H1 (cell line): ENCODE measurements at regions not wholly inside any gene's neighbourhood (a gene's known extent, or its start where the extent isn't known, plus 50 kb on each side); places are given as distances from the start of the nearest gene placed in this dataset.

Experiments used
- CTCF ChIA-PET: fragments of 300-600 bp; sonication (Branson Sonifier 250); formaldehyde crosslinking; loops from one replicate; lab custom pipeline; 2021; ENCODE audit not compliant: partially characterized antibody; lab: Charles Lee
- POLR2A ChIA-PET: fragments of 300-600 bp; sonication (Branson Sonifier 250); formaldehyde crosslinking; loops from one replicate; lab custom pipeline; 2021; ENCODE audit warnings: inconsistent platforms; ENCODE audit not compliant: partially characterized antibody; lab: Charles Lee
- DNase-seq, 2 experiments: peaks; one replicate each; pipeline versions ENCODE4 v3.0.0 to v3.0.0-alpha.2; 2010 to 2022; ENCODE audit warnings: low spot score in 2 of 2, low read depth in 1 of 2, mixed read lengths in 1 of 2
- FAIRE-seq: peaks from 2 replicates; lab custom pipeline; 2011; peaks lifted over from hg19 to GRCh38; lab: Jason Lieb, UNC
- H2AFZ ChIP-seq: 2 replicates; pipeline ENCODE4 v1.8.1; 2012; ENCODE audit warnings: low read length, inconsistent platforms
- H2AK5ac ChIP-seq: 2 replicates; pipeline ENCODE4 v1.6.1; 2013; ENCODE audit warnings: low read depth, low read length
- H2BK120ac ChIP-seq: replicated peaks from 2 replicates; pipeline ENCODE3; 2013; ENCODE audit warnings: low read depth, low read length, inconsistent platforms
- H2BK12ac ChIP-seq: 2 replicates; pipeline ENCODE4 v1.6.1; 2013; ENCODE audit warnings: low read depth, low read length
- H2BK15ac ChIP-seq: 2 replicates; pipeline ENCODE4 v1.6.1; 2013; ENCODE audit warnings: low read length
- H2BK20ac ChIP-seq: 2 replicates; pipeline ENCODE4 v1.6.1; 2013; ENCODE audit warnings: low read length
- H2BK5ac ChIP-seq: 2 replicates; pipeline ENCODE4 v1.6.1; 2013; ENCODE audit warnings: low read depth, low read length
- H3K14ac ChIP-seq: 2 replicates; pipeline ENCODE4 v1.6.1; 2013; ENCODE audit warnings: inconsistent platforms; ENCODE audit not compliant: insufficient read length
- H3K18ac ChIP-seq: 2 replicates; pipeline ENCODE4 v1.6.1; 2013; ENCODE audit warnings: low read length; ENCODE audit errors: extremely low read depth
- H3K23ac ChIP-seq: 2 replicates; pipeline ENCODE4 v1.6.1; 2013; ENCODE audit warnings: inconsistent platforms; ENCODE audit not compliant: insufficient read length
- H3K23me2 ChIP-seq: 2 replicates; pipeline ENCODE4 v1.6.1; 2013; ENCODE audit warnings: low read depth, low read length
- H3K27ac ChIP-seq: 2 replicates; pipeline ENCODE4 v1.6.1; 2011; ENCODE audit warnings: low read depth, low read length, inconsistent platforms
- H3K27me3 ChIP-seq, 4 experiments: replicated peaks in 1 of 4; 1 replicate in 1 of 4; 2 replicates in 3 of 4; pipeline versions ENCODE4 v1.6.1 to v1.8.1; 2011 to 2013; ENCODE audit warnings: low read length in 3 of 4, mild to moderate bottlenecking in 3 of 4, inconsistent platforms in 2 of 4, mixed read lengths in 2 of 4, moderate library complexity in 1 of 4; ENCODE audit not compliant: control insufficient read depth in 3 of 4, insufficient read depth in 3 of 4; ENCODE audit errors: extremely low read depth in 1 of 4
- H3K36me3 ChIP-seq, 4 experiments: 2 replicates each; pipeline versions ENCODE4 v1.6.1 to v1.8.1; 2011 to 2013; ENCODE audit warnings: mild to moderate bottlenecking in 4 of 4, low read length in 3 of 4, moderate library complexity in 2 of 4, control low read depth in 1 of 4, inconsistent platforms in 1 of 4; ENCODE audit not compliant: insufficient read depth in 4 of 4, control insufficient read depth in 2 of 4
- H3K4ac ChIP-seq: replicated peaks from 2 replicates; pipeline ENCODE3; 2013; ENCODE audit warnings: low read length, low read depth, mixed read lengths, inconsistent platforms; ENCODE audit not compliant: insufficient read length
- H3K4me1 ChIP-seq, 4 experiments: replicated peaks in 1 of 4; 1 replicate in 1 of 4; 2 replicates in 3 of 4; pipeline versions ENCODE4 v1.6.1 to v1.8.1; 2011 to 2013; ENCODE audit warnings: low read length in 3 of 4, inconsistent platforms in 2 of 4, mixed read lengths in 1 of 4; ENCODE audit not compliant: insufficient read depth in 4 of 4, control insufficient read depth in 3 of 4
- H3K4me2 ChIP-seq, 2 experiments: 2 replicates each; pipeline versions ENCODE4 v1.6.1 to v1.8.1; 2011 to 2013; ENCODE audit warnings: low read depth in 2 of 2, low read length in 2 of 2, control low read depth in 1 of 2, inconsistent platforms in 1 of 2, mild to moderate bottlenecking in 1 of 2; ENCODE audit not compliant: insufficient read depth in 1 of 2
- H3K4me3 ChIP-seq, 4 experiments: fragments of 200-600, 300-600 bp in 1 of 4; sonication (generic), shearing (Covaris generic), sonication (Bioruptor Twin) in 1 of 4; 2 replicates each; pipeline versions ENCODE4 v1.5.1 to v1.8.1; 2011 to 2016; ENCODE audit warnings: low read length in 4 of 4, low read depth in 3 of 4, control low read depth in 2 of 4, inconsistent platforms in 2 of 4, mild to moderate bottlenecking in 2 of 4, mixed read lengths in 1 of 4, moderate library complexity in 1 of 4; ENCODE audit not compliant: insufficient read depth in 2 of 4; ENCODE audit errors: extremely low read depth in 1 of 4
- H3K56ac ChIP-seq: replicated peaks from 2 replicates; pipeline ENCODE3; 2013; ENCODE audit warnings: low read depth, mild to moderate bottlenecking, mixed read lengths, low read length, inconsistent platforms; ENCODE audit not compliant: insufficient read length
- H3K79me1 ChIP-seq: 2 replicates; pipeline ENCODE4 v1.6.1; 2013; ENCODE audit warnings: low read depth, low read length, control low read depth
- H3K79me2 ChIP-seq, 2 experiments: 2 replicates each; pipeline versions ENCODE4 v1.6.1 to v1.8.1; 2012 to 2013; ENCODE audit warnings: low read length in 2 of 2, mild to moderate bottlenecking in 2 of 2, inconsistent platforms in 1 of 2; ENCODE audit not compliant: insufficient read depth in 2 of 2, control insufficient read depth in 1 of 2
- H3K9ac ChIP-seq, 4 experiments: replicated peaks in 1 of 4; 1 replicate in 1 of 4; 2 replicates in 3 of 4; pipeline versions ENCODE4 v1.6.1 to v1.8.1; 2011 to 2013; ENCODE audit warnings: low read depth in 3 of 4, low read length in 3 of 4, control low read depth in 2 of 4, mild to moderate bottlenecking in 2 of 4, moderate library complexity in 2 of 4, inconsistent platforms in 1 of 4; ENCODE audit errors: extremely low read depth in 1 of 4
- H3K9me3 ChIP-seq, 2 experiments: 2 replicates each; pipeline versions ENCODE4 v1.6.1 to v1.8.1; 2012 to 2013; ENCODE audit warnings: mild to moderate bottlenecking in 2 of 2, moderate library complexity in 2 of 2, control low read depth in 1 of 2, inconsistent platforms in 1 of 2, low read depth in 1 of 2, low read length in 1 of 2, mixed read lengths in 1 of 2; ENCODE audit not compliant: insufficient read depth in 2 of 2
- H4K20me1 ChIP-seq, 2 experiments: replicated peaks in 1 of 2; 2 replicates each; pipeline versions ENCODE3 to v1.8.1; 2011 to 2013; ENCODE audit warnings: inconsistent platforms in 2 of 2, low read length in 2 of 2, mild to moderate bottlenecking in 1 of 2; ENCODE audit not compliant: insufficient read depth in 2 of 2, control insufficient read depth in 1 of 2
- H4K5ac ChIP-seq: 2 replicates; pipeline ENCODE4 v1.6.1; 2013; ENCODE audit warnings: low read length, low read depth, mixed read lengths, inconsistent platforms; ENCODE audit not compliant: insufficient read length
- H4K8ac ChIP-seq: 2 replicates; pipeline ENCODE4 v1.8.0; 2013; ENCODE audit warnings: mild to moderate bottlenecking, moderate library complexity, low read length, inconsistent platforms; ENCODE audit not compliant: insufficient read depth; ENCODE audit errors: extremely low read depth
- H4K91ac ChIP-seq: replicated peaks from 2 replicates; pipeline ENCODE3; 2013; ENCODE audit warnings: low read length, mixed read lengths, inconsistent platforms; ENCODE audit not compliant: insufficient read length
- BCL11A ChIP-seq, 2 experiments: IDR thresholded peaks; one replicate each; pipeline ENCODE4 v1.6.1; 2011; ENCODE audit warnings: low read depth in 2 of 2, low read length in 2 of 2, mild to moderate bottlenecking in 2 of 2
- FOSL1 ChIP-seq: IDR thresholded peaks from 2 replicates; pipeline ENCODE4 v1.6.1; 2011; ENCODE audit warnings: mild to moderate bottlenecking, low read depth, low read length, moderate library complexity; ENCODE audit not compliant: insufficient read depth
- HDAC6 ChIP-seq: IDR thresholded peaks from one replicate; pipeline ENCODE4 v1.7.1; 2012; ENCODE audit warnings: low read depth, mild to moderate bottlenecking, inconsistent platforms, low read length, moderate library complexity
- JUND ChIP-seq: IDR thresholded peaks from 2 replicates; pipeline ENCODE4 v1.6.1; 2011; ENCODE audit warnings: mild to moderate bottlenecking, improper control_type of control experiment, low read length
- KDM4A ChIP-seq: IDR thresholded peaks from one replicate; pipeline ENCODE4 v1.7.1; 2012; ENCODE audit warnings: low read depth, mild to moderate bottlenecking, moderate library complexity, low read length, inconsistent platforms; ENCODE audit not compliant: severe bottlenecking
- PHF8 ChIP-seq: fragments of 200-600 bp; sonication (generic); conservative IDR thresholded peaks from 2 replicates; pipeline ENCODE4 v1.7.1; 2012; ENCODE audit warnings: low read depth, mild to moderate bottlenecking, inconsistent platforms, low read length, moderate library complexity
- RAD21 ChIP-seq, 2 experiments: IDR thresholded peaks in 1 of 2; conservative IDR thresholded peaks in 1 of 2; 2 replicates each; pipeline ENCODE4 v1.6.1; 2011; ENCODE audit warnings: low read depth in 2 of 2, low read length in 2 of 2, improper control_type of control experiment in 1 of 2, inconsistent platforms in 1 of 2, mild to moderate bottlenecking in 1 of 2, moderate library complexity in 1 of 2
- RNF2 ChIP-seq: fragments of 200-900, 300-1000 bp; sonication (generic); IDR thresholded peaks from 2 replicates; pipeline ENCODE4 v1.7.1; 2016; ENCODE audit warnings: borderline replicate concordance, low read depth, mild to moderate bottlenecking, antibody characterized with exemption, low read length; ENCODE audit not compliant: poor library complexity, severe bottlenecking; ENCODE audit errors: missing control alignments
- SIN3A ChIP-seq, 2 experiments: IDR thresholded peaks in 1 of 2; conservative IDR thresholded peaks in 1 of 2; 2 replicates each; pipeline ENCODE4 v1.6.1; 2011 to 2012; ENCODE audit warnings: low read length in 2 of 2, improper control_type of control experiment in 1 of 2, low read depth in 1 of 2, mild to moderate bottlenecking in 1 of 2
- SIRT6 ChIP-seq: IDR thresholded peaks from one replicate; pipeline ENCODE4 v1.7.1; 2012; ENCODE audit warnings: low read length, inconsistent platforms
- SP2 ChIP-seq: IDR thresholded peaks from 2 replicates; pipeline ENCODE4 v1.6.1; 2012; ENCODE audit warnings: mild to moderate bottlenecking, low read length, inconsistent platforms
- TEAD4 ChIP-seq: IDR thresholded peaks from 2 replicates; pipeline ENCODE4 v1.6.1; 2012; ENCODE audit warnings: low read depth, low read length, inconsistent platforms, mixed read lengths
- WGBS, 2 experiments: shearing (Covaris generic) in 1 of 2; methylation state at CpG; one replicate each; pipeline versions ENCODE4 v1.1.6 to v1.1.7; 2013 to 2015; ENCODE audit warnings: low lambda C conversion rate in 2 of 2, mixed read lengths in 2 of 2, inconsistent platforms in 1 of 2, low coverage in 1 of 2, missing lambda C conversion rate in 1 of 2; ENCODE audit not compliant: insufficient replicate concordance in 2 of 2, insufficient coverage in 1 of 2, insufficient read length in 1 of 2; ENCODE audit errors: extremely low coverage in 1 of 2, missing lambda C conversion rate in 1 of 2; 5-methylcytosine and 5-hydroxymethylcytosine counted together

- no peak overlapping the region for H3K4me2 ChIP-seq
- ChIA-PET CTCF (interaction anchor here (1.2 kb wide), 1 partner anchor 13 kb away, joined by 3 read pairs; no protein-coding TSS in a partner anchor), POLR2A (no interaction called here)
- H3K27me3 ChIP-seq = 0 out of 7 replicates have a peak, but pooled peaks cover 0 to 2% (median 0%) of the 10 kb centered on the region in 4 experiments
- H3K4me3 ChIP-seq = no peak overlapping the region
- H3K14ac ChIP-seq = no peak overlapping the region
- no peak overlapping the region for H3K23ac ChIP-seq
- WGBS, 2 experiments = 93% methylated on average over 4 of the region's 4 CpGs; no CpG with 5 or more reads in 1 of the 2 experiments
- no peaks in the 10 kb centered on the region for H3K79me1 ChIP-seq
- no peak overlapping the region for H4K91ac ChIP-seq
- no peaks in the 10 kb centered on the region for H4K20me1 ChIP-seq
- H2BK120ac ChIP-seq = no peak overlapping the region
- no peaks in the 10 kb centered on the region for H3K79me2 ChIP-seq
- H4K5ac ChIP-seq = no peak overlapping the region
- H3K56ac ChIP-seq = no peak overlapping the region
- H2BK5ac ChIP-seq = no peak overlapping the region
- DNase-seq = no peak
- peaks cover 0 to 7% (median under 1%) of the 10 kb centered on the region in 4 experiments; a peak in 1 of 7 replicates for H3K4me1 ChIP-seq
- no peak overlapping the region for H3K4ac ChIP-seq
- no peak overlapping the region for H3K18ac ChIP-seq
- no peak overlapping the region for H4K8ac ChIP-seq
- no peak overlapping the region for H2BK12ac ChIP-seq
- FAIRE-seq = no peak
- no peak overlapping the region for H2AK5ac ChIP-seq
- no peak overlapping the region for H3K9ac ChIP-seq
- no peaks in the 10 kb centered on the region for H3K36me3 ChIP-seq
- H3K9me3 ChIP-seq = no peaks in the 10 kb centered on the region
- H3K23me2 ChIP-seq = 0 out of 2 replicates have a peak, but pooled peaks cover 2% of the 10 kb centered on the region
- no peak overlapping the region for H2BK15ac ChIP-seq
- H2BK20ac ChIP-seq = no peak overlapping the region
- no peak overlapping the region for H3K27ac ChIP-seq
- no peak overlapping the region; the same call in 1 of the 2 replicates for H2AFZ ChIP-seq
- no peak for TF ChIP-seq SP2
- TF ChIP-seq RAD21 (IDR thresholded peaks at IDR 0.05 in 1 of 2, conservative IDR thresholded peaks at IDR 0.05 in 1 of 2; ENCODE audit: low read depth in 2 of 2, low read length in 2 of 2) = no peak
- no peak for TF ChIP-seq HDAC6
- TF ChIP-seq JUND = no peak
- TF ChIP-seq PHF8 = no peak
- no peak for TF ChIP-seq FOSL1
- TF ChIP-seq KDM4A = no peak
- no peak for TF ChIP-seq BCL11A (IDR thresholded peaks at IDR 0.05; ENCODE audit: low read depth in 2 of 2, low read length in 2 of 2)
- no peak for TF ChIP-seq SIN3A (conservative IDR thresholded peaks at IDR 0.05 in 1 of 2, IDR thresholded peaks at IDR 0.05 in 1 of 2; ENCODE audit: low read depth in 1 of 2, low read length in 2 of 2)
- TF ChIP-seq TEAD4 = no peak
- TF ChIP-seq SIRT6 = no peak
- no peak for TF ChIP-seq RNF2
Measured at GRCh38 chr4:53861856-53862610, 202.4 kb downstream of the CHIC2 start.
